ENCODE measurements at regions not wholly inside any gene's neighbourhood (a gene's known extent, or its start where the extent isn't known, plus 50 kb on each side); places are given as distances from the start of the nearest gene placed in this dataset.

- DNase-seq: no peak
Observed at GRCh38 chr2:128736046-128736688, 417.5 kb upstream of the HS6ST1 start.

DNA sequence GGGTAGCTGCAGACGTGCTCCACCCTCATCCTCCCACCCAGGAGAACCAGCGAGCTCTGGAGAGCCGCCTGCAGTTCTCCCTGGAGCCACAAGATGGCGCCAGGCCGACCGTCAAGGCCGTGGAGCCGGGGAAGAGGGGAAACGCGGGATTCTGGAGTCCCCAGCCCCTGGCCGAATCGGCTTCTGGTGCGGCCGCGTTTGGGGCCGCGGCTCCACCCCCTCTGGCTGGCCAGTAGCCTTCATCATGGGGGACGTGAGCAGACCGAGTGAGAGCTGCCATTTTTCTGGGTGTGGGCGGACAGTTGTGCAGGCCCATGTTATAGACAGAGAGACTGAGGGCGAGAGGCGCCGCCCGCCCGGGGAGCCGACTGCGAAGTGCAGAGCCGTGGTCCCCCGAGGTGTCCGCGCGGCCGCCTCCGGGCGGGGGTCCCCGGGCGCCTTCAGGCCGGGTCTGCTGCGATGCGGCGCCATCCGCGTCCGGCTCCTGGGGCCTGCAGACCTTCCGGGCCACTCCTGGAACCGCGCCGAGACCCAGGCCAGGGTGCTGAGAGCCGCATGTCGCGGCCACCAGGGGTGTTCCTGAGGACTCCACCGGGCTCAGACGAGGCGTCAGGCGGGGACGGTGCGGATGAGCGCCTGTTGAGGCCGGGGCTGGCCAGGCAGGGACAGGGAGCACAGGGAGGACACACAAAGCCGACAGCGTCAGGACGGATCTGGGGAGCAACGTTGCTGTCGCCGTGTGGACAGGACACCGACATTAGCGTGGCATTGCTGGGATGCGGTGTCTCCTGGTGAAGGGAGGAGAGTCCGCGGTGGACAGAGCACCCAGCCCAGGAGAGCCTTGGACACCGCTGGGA lies 418.2 kb upstream of the HS6ST1 start:
- peak; percentile 32 for DNase-seq

DNA sequence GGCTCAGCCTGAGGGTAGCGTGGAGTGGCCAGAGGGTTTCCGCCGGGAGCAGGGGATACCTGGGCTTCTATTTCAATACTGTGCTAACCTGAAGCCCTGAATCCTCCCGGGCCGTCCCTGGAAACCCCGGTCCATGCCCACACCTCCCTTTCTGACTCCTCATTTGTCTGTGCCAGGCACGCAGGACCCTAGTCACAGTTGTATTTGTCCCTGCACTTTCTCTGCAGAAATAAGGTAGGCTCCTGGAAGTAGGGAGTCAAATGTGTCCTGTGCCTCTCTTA lies 418.8 kb upstream of the HS6ST1 start:
- DNase-seq: no peak

GRCh38 chr2:128738446-128739110 lies 419.9 kb upstream of the HS6ST1 start:
- no peak for DNase-seq

DNA sequence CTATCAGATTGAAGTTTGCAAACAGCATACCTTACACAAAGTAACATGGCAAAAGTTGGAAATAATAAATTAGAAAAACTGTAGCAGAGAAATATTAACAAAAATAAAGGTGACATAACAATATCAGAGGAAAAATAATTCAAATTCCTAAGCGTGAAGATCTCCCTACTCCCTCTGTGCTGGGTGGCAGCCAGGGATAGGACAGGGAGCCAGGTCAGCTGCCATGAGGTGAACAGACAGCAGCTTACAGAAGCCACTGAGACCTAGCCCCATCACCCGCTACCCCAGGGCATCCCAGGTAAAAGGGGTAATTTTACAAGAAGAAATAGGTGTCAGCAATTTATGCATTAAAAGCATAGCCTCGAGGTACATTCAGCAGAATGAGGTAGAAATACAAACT lies 423.8 kb upstream of the HS6ST1 start:
- no peak for DNase-seq

DNA sequence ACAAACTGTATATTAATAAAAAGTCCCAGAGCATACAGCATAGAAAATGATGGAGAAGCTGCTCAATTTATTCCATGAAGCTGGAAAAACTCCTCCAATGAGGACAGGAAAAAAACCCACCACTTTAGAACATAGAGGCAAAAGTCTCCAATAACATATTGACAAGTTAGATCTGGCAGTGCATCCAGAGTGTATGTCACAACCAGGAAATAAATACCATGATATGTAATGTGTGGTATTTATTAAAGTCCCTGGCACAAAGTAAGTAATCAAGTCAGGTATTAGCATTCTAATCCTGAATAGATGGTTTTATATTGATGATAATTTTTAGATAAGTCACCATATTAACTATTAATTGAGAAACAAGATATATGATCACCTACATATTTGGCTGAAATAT lies 427.3 kb upstream of the HS6ST1 start:
- DNase-seq: no peak

DNA sequence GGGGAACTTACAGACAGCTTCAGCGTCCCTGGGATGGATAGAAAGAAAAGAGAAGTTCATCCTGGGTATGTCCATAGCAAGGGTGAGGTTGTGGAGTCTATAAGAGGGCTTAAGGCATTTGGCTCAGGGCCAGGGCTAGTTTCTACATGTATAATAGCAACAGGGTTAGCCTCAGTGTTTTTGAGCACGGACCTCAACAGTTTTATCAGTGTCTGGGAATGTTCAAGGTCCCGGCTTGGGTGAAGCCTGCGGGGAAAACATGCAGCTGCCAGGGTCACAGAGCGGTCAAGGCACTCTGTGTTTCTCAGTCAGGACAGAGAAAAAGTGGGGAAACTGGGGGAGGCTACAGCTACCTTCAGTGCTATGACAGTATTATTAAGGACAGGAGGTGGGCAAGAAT lies 427.7 kb upstream of the HS6ST1 start:
- DNase-seq: no peak

DNA sequence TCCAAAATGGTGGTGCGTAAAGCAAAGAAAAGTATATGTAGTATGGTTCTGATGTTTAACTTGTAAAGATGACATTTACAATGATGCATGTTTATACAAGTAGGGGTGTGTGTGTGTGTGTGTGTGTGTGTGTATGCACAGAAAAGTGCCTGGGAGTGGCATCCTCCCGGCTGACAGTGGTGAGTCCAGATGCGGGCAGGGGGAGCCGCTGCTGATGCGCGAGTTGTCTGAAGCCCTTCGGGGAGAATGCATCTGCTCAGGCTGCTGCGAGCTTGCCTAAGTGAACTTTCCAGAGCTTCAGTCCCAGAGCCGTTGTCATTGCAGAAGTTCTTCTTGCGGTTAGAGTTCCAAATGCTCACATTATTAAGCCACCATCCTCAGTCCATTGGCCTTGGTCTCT lies 429.7 kb upstream of the HS6ST1 start:
- DNase-seq: no peak

DNA sequence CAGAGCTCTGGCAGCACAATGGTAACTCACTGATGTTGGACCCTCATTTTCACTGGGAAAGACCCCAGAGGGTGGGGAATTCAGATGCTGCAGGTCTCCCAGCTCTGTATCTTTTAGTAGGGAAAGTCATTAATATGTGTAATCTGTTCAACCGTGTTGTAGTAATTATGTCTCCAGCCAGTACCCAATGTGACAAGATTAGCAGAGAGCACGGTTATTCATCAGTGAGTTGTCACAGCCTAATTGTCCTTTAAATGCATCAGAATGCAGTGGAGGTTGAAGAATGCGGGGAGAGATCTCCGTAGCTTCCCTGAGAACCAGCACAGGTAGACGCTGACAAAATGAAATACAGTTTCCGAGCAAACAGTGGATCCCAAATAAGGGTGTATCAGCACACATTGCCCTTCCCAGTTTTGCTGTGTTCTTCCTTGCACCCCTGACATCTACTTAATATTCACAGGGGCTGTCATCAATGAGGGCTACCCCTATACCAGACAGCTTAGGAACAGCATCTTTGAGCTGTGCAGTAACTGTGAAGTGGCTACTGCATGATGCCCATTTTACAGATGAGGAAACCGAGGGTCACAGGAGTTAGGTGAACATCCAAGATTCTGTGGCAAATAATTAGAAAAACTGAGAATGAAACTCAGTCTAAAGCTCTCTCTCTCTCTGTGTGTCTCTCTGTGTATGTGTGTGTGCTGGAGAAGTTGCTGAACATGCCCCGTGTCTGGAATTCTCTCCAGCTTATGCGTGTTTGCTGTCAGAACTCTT lies 430.4 kb upstream of the HS6ST1 start:
- DNase-seq: no peak

GRCh38 chr2:128750328-128751165 lies 431.9 kb upstream of the HS6ST1 start:
- DNase-seq: no peak

DNA sequence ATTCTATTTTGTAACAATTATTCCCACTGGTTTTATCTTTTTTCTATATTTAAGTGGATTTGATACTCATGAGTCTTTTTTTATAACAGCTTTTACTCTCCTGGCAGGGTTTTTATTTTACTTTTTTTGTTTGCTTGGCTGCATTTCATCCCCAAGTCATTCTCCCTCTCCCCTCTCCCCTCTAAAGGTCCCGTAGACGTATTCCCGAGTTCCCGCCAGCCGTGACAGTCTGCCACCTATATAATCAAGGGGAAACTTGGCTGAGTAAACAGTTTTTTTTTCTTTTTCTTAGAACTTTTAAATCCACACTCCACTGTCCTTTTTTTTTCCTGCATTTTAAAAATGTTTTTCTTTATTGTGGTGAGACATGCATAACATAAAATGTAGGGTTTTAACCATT lies 433.1 kb upstream of the HS6ST1 start:
- no peak for DNase-seq

- DNase-seq: no peak
Observed at GRCh38 chr2:128752691-128753263, 434.1 kb upstream of the HS6ST1 start.

GRCh38 chr2:128753321-128753720 lies 434.7 kb upstream of the HS6ST1 start:
- DNase-seq: no peak

DNA sequence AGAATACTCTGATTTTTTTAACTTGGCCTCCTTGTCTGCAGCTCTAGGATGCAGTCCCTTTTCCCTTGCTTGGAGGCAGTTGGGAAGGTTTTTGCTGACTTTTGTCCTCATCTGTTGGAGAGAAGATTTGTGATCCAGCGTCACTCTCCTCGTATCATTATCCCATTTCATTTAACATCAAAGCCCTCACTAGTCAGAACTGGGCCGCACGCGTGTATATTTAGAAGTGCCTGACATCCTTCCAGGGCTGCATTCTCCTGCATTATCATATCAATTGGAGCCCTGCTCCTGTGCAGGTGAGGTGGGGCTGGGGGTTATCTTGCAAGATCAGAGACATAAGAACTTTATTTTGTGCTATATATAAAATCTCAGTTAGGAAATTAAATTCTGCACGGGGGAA lies 435.1 kb upstream of the HS6ST1 start:
- DNase-seq: no peak

- no peak for DNase-seq
Observed at GRCh38 chr2:128754246-128754724, 435.6 kb upstream of the HS6ST1 start.

- no peak for DNase-seq
Observed at GRCh38 chr2:128755695-128756364, 437.2 kb upstream of the HS6ST1 start.

DNA sequence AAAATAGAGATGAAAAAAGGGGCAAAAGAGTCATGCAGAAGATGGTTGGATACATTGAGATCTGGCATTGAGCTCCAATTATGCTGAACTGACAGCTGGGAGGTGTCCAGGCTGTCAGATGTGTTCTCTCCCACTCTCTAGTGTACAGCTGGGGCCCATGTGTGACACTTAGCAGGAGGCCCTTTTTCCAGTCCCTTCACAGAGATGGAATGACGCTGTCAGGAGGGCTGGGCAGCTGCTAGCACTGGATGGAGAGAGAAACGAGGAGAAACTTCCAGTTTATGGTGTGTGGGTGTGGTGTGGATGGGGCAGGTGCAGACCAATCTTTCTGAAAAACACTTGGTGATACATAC lies 437.7 kb upstream of the HS6ST1 start:
- DNase-seq: no peak

- no peak for DNase-seq
Observed at GRCh38 chr2:128765811-128766210, 447.1 kb upstream of the HS6ST1 start.

- no peak for DNase-seq
Observed at GRCh38 chr2:128768041-128768440, 449.4 kb upstream of the HS6ST1 start.

GRCh38 chr2:128769457-128770142 lies 450.9 kb upstream of the HS6ST1 start:
- DNase-seq: no peak
